ENCODE measurements at regions not wholly inside any gene's neighbourhood (a gene's known extent, or its start where the extent isn't known, plus 50 kb on each side); places are given as distances from the start of the nearest gene placed in this dataset.

DNA sequence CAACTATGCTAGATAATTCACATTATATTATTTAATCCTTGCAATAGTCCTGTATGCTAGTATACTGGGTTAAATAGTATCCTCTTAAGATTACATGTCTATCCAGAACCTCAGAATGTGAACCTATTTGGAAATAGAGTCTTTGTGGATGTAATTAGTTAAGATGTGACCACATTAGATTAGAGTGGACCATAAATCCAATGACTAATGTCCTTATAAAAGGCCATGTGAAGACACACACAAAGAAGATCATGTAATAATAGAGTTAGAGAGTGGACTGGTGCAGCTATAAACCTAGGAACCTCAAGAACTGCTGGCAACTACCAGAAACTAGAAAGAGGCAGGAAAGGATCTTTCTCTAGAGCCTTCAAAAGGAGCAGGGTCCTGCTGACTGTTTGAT is 263.6 kb upstream of the PTGER4 start:
- H3K4me3 ChIP-seq (ENCODE audit: low read depth, low read length): no peak overlapping the region
- ChIA-PET CTCF (no interaction called here), POLR2A (no interaction called here)
- DNase-seq (ENCODE audit: low read depth, low spot score): no peak
- TF ChIP-seq, protein P1, sequence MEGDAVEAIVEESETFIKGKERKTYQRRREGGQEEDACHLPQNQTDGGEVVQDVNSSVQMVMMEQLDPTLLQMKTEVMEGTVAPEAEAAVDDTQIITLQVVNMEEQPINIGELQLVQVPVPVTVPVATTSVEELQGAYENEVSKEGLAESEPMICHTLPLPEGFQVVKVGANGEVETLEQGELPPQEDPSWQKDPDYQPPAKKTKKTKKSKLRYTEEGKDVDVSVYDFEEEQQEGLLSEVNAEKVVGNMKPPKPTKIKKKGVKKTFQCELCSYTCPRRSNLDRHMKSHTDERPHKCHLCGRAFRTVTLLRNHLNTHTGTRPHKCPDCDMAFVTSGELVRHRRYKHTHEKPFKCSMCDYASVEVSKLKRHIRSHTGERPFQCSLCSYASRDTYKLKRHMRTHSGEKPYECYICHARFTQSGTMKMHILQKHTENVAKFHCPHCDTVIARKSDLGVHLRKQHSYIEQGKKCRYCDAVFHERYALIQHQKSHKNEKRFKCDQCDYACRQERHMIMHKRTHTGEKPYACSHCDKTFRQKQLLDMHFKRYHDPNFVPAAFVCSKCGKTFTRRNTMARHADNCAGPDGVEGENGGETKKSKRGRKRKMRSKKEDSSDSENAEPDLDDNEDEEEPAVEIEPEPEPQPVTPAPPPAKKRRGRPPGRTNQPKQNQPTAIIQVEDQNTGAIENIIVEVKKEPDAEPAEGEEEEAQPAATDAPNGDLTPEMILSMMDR (IDR thresholded peaks at IDR 0.05; ENCODE audit: insufficient read depth, low read length, missing control alignments): no peak

DNA sequence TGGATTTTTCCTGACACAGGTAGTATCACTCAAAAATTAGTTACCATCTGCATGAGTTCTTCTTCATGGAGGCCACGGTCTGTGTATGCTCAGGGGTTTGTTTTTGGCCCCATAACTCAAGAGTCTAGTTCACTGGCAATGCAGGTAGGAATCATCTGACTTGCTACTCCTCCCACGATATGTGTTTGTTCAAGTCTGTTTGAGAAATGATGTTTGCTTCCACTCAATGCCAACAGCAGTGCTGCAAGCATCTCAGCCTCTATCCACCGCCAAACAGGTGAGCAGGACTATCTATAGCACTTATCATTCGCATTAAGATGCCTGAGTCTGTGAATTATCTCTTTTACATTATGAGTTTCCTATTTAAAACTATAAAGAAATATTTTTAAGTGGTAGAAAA is 264.8 kb upstream of the PTGER4 start:
- no peak for DNase-seq (ENCODE audit: low read depth, low spot score)
- TF ChIP-seq, protein P1 (IDR thresholded peaks at IDR 0.05; ENCODE audit: insufficient read depth, low read length, missing control alignments): no peak
- POLR2A ChIA-PET: no interaction called here
- CTCF ChIA-PET: no interaction called here
- no peak overlapping the region for H3K4me3 ChIP-seq (ENCODE audit: low read depth, low read length)

DNA sequence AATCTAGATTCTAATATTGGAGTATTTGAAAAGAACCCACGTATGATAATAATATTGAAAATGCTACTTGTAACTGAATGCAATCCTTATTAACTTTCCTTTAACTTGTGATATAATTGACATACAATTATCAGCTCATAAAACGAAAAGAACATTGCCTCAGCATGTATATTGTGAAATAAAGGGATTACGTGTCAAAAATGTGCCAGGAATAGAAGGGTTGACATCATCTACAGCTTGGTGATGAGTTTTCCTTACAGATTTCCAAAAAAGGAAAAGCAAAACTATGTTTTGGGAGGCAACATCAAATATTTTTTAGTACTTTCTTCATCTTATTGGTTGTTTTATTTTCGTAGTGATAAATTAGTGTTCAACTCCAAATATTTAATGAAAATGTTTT is 266.0 kb upstream of the PTGER4 start:
- ChIA-PET POLR2A (no interaction called here), CTCF (no interaction called here)

DNA sequence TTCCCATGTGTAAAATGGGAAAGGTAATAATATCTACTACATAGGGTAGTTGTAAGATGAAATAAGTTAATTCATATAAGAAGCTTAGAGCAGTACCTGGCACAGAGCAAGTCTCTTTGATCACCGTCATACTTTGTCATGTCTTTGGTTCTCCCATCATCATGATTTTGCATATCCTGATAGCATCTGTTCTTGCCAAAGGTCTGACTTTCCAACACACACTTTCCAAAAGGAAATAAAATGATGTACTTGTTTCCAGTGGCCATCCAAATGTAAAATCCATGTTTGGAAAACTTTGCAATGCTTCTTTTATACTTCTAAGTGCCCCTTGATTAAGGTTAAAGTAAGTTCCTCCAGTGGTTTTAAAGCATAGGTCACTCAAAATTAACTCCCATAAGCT is 266.9 kb upstream of the PTGER4 start:
- TF ChIP-seq, protein P1 (IDR thresholded peaks at IDR 0.05; ENCODE audit: insufficient read depth, low read length, missing control alignments): no peak
- no peak overlapping the region for H3K4me3 ChIP-seq (ENCODE audit: low read depth, low read length)
- no peak for DNase-seq (ENCODE audit: low read depth, low spot score)
- POLR2A ChIA-PET: no interaction called here
- CTCF ChIA-PET: no interaction called here

More for the DNA sequence above, 266.0 kb upstream of the PTGER4 start:
- TF ChIP-seq, protein P1 (IDR thresholded peaks at IDR 0.05; ENCODE audit: insufficient read depth, low read length, missing control alignments): no peak
- H3K4me3 ChIP-seq (ENCODE audit: low read depth, low read length): no peak overlapping the region
- DNase-seq (ENCODE audit: low read depth, low spot score): peak; percentile 26

DNA sequence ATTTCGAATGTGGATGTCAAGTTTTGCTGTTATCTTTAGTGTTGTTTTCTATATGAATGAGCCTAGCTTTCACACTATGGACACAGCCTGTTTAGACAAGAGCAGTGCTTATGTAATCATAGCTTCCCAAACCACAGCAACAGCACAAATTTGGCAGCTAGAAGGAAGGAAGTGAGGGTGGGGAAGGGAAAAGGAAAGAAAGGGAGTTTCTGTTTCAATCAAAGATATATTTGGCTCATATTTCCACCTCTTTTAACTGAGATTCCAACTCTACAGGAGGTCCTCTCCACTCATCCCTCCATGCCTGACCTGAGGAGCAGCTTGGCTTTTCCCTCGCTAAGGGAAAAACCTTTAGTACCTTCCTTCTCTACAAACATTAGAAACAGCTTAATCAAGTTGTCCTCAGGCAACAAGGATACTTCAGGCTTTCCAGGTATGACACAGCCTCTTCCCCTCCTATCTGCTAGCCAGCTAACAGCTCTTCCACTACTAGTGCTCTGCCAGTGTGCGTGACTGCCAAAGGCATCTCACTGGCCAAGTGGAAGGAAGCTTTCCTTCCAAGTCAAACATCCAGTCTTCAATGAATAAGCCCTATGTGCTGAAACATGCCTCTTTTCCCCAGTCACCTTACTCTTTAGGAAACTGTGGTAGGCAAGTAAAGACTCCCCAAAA is 268.6 kb upstream of the PTGER4 start:
- TF ChIP-seq, protein P1 (IDR thresholded peaks at IDR 0.05; ENCODE audit: insufficient read depth, low read length, missing control alignments): no peak
- no peak overlapping the region for H3K4me3 ChIP-seq (ENCODE audit: low read depth, low read length)
- ChIA-PET CTCF (interaction anchor here (1.5 to 1.8 kb wide), 2 partner anchors 9 to 12 kb away, joined by 4 to 6 read pairs; no protein-coding TSS in a partner anchor), POLR2A (no interaction called here)
- no peak for DNase-seq (ENCODE audit: low read depth, low spot score)

DNA sequence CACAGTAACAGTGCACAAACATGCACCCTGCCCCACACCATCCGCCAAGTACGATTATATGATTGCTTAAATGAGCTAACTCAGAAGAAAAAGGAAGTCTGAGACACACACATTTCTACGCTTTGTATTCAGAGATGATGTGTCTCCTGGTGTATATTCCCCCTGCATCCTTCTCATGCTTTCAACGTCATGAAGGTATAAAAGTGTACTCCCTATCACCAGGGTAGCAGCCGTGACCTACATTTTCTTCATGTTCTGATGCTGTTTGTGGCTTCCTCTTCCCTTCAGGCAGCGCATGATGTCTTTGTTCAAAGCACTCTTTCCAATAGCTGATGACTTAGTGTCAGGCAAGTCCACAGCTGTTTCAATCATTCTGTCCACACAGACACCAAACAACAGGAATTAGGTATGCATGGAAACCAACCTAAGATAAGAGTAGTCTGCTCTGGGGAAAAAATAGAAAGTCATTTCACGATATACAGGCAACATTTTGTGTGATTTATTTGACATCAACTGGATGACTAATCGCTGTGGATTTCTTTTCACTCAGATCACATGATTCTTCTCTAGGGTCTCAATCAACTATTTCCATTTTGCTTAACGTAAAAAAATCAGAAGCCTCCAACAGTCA is 269.4 kb upstream of the PTGER4 start:
- no peak overlapping the region for H3K4me3 ChIP-seq (ENCODE audit: low read depth, low read length)
- TF ChIP-seq, protein P1 (IDR thresholded peaks at IDR 0.05; ENCODE audit: insufficient read depth, low read length, missing control alignments): no peak
- ChIA-PET POLR2A (no interaction called here), CTCF (interaction anchor here (1.5 to 1.8 kb wide), 2 partner anchors 8 to 12 kb away, joined by 4 to 6 read pairs; no protein-coding TSS in a partner anchor)
- DNase-seq (ENCODE audit: low read depth, low spot score): no peak
